Trophoblast cell (in vitro differentiated cells and primary cell): ENCODE measurements at regions not wholly inside any gene's neighbourhood (a gene's known extent, or its start where the extent isn't known, plus 50 kb on each side); places are given as distances from the start of the nearest gene placed in this dataset.
"Not testable (repeated sequence)": the region's sequence is repeated elsewhere in the genome, so short reads cannot be mapped to it uniquely, and the experiment has no call there.

Experiments
- DNase-seq, 2 donors: peaks; one replicate each; pipeline ENCODE4 v3.0.0-alpha.2; 2016
- H2AFZ ChIP-seq: 2 replicates; pipeline ENCODE4 v1.6.1; 2013; ENCODE audit warnings: low read length, moderate library complexity, mild to moderate bottlenecking; ENCODE audit not compliant: insufficient read depth, poor library complexity
- H2AK5ac ChIP-seq: 2 replicates; pipeline ENCODE4 v1.6.1; 2013; ENCODE audit warnings: mild to moderate bottlenecking, low read length
- H2BK120ac ChIP-seq: 2 replicates; pipeline ENCODE4 v1.6.1; 2013; ENCODE audit warnings: low read length, mild to moderate bottlenecking, moderate library complexity; ENCODE audit not compliant: insufficient read depth, poor library complexity
- H2BK12ac ChIP-seq: 2 replicates; pipeline ENCODE4 v1.6.1; 2013; ENCODE audit warnings: mild to moderate bottlenecking, low read length, moderate library complexity
- H2BK5ac ChIP-seq: 2 replicates; pipeline ENCODE4 v1.6.1; 2013; ENCODE audit warnings: low read length, low read depth, moderate library complexity, mild to moderate bottlenecking; ENCODE audit not compliant: poor library complexity
- H3K14ac ChIP-seq: 2 replicates; pipeline ENCODE4 v1.6.1; 2013; ENCODE audit warnings: mild to moderate bottlenecking, low read length
- H3K18ac ChIP-seq: 2 replicates; pipeline ENCODE4 v1.6.1; 2013; ENCODE audit warnings: mild to moderate bottlenecking, low read length
- H3K23ac ChIP-seq: 2 replicates; pipeline ENCODE4 v1.6.1; 2013; ENCODE audit warnings: low read length
- H3K27ac ChIP-seq: 2 replicates; pipeline ENCODE4 v1.5.1; 2013; ENCODE audit warnings: low read depth, mild to moderate bottlenecking, inconsistent platforms, low read length, moderate library complexity
- H3K27me3 ChIP-seq: 2 replicates; pipeline ENCODE4 v1.6.1; 2013; ENCODE audit warnings: inconsistent platforms, mild to moderate bottlenecking, low read length, moderate library complexity; ENCODE audit not compliant: insufficient read depth
- H3K36me3 ChIP-seq, 2 experiments: 1 replicate in 1 of 2; 2 replicates in 1 of 2; pipeline ENCODE4 v1.6.1; 2013; ENCODE audit warnings: low read length in 2 of 2, mild to moderate bottlenecking in 2 of 2, moderate library complexity in 1 of 2; ENCODE audit not compliant: insufficient read depth in 2 of 2, control insufficient read depth in 1 of 2
- H3K4ac ChIP-seq: 2 replicates; pipeline ENCODE4 v1.6.1; 2013; ENCODE audit warnings: low read depth, mild to moderate bottlenecking, low read length, moderate library complexity
- H3K4me1 ChIP-seq, 2 experiments: 1 replicate in 1 of 2; 2 replicates in 1 of 2; pipeline ENCODE4 v1.6.1; 2013; ENCODE audit warnings: low read length in 2 of 2, mild to moderate bottlenecking in 2 of 2, moderate library complexity in 1 of 2; ENCODE audit not compliant: insufficient read depth in 2 of 2, control insufficient read depth in 1 of 2
- H3K4me2 ChIP-seq: 2 replicates; pipeline ENCODE4 v1.6.1; 2013; ENCODE audit warnings: inconsistent platforms, mild to moderate bottlenecking, low read length, moderate library complexity
- H3K4me3 ChIP-seq: 2 replicates; pipeline ENCODE4 v1.5.1; 2013; ENCODE audit warnings: mild to moderate bottlenecking, low read depth, low read length, inconsistent platforms
- H3K79me1 ChIP-seq: one replicate; pipeline ENCODE4 v1.6.1; 2013; ENCODE audit warnings: low read length
- H3K79me2 ChIP-seq: 2 replicates; pipeline ENCODE4 v1.6.1; 2013; ENCODE audit warnings: low read length, mild to moderate bottlenecking; ENCODE audit not compliant: control insufficient read depth, insufficient read depth, poor library complexity
- H3K9ac ChIP-seq: 2 replicates; pipeline ENCODE4 v1.6.1; 2013; ENCODE audit warnings: mild to moderate bottlenecking, low read length
- H3K9me3 ChIP-seq: 2 replicates; pipeline ENCODE4 v1.6.1; 2013; ENCODE audit warnings: low read depth, mild to moderate bottlenecking, control low read depth, inconsistent platforms, low read length; ENCODE audit not compliant: insufficient read depth
- H4K12ac ChIP-seq: 2 replicates; pipeline ENCODE4 v1.6.1; 2013; ENCODE audit warnings: low read depth, mild to moderate bottlenecking, low read length, moderate library complexity
- H4K8ac ChIP-seq: 2 replicates; pipeline ENCODE4 v1.6.1; 2013; ENCODE audit warnings: low read depth, mild to moderate bottlenecking, low read length, moderate library complexity
- H4K91ac ChIP-seq: one replicate; pipeline ENCODE4 v1.6.1; 2013; ENCODE audit warnings: low read depth, mild to moderate bottlenecking, low read length, moderate library complexity
- WGBS: extraction: QIAGEN DNeasy Blood & Tissue Kit; methylation state at CpG from one replicate; pipeline ENCODE4 v1.1.7; 2013; ENCODE audit warnings: missing lambda C conversion rate; ENCODE audit not compliant: insufficient read length, insufficient coverage; ENCODE audit errors: extremely low coverage; 5-methylcytosine and 5-hydroxymethylcytosine counted together

- Histone ChIP-seq H3K4ac (no peak overlapping the region), H3K9me3 (no peaks in the 10 kb centered on the region), H2BK12ac (no peak overlapping the region), H3K36me3 (no peaks in the 10 kb centered on the region), H4K91ac (no peak overlapping the region), H3K23ac (no peak overlapping the region), H2BK5ac (no peak overlapping the region), H2BK120ac (no peak overlapping the region), H3K14ac (no peak overlapping the region), H3K4me3 (no peak overlapping the region), H4K12ac (no peak overlapping the region), H2AK5ac (no peak overlapping the region), H3K79me2 (no peaks in the 10 kb centered on the region), H3K4me1 (no peaks in the 10 kb centered on the region), H3K27ac (no peak overlapping the region), H3K4me2 (no peak overlapping the region), H3K27me3 (no peaks in the 10 kb centered on the region), H2AFZ (no peak overlapping the region), H3K79me1 (no peaks in the 10 kb centered on the region), H3K9ac (no peak overlapping the region), H3K18ac (no peak overlapping the region), H4K8ac (no peak overlapping the region)
- no CpG with 5 or more reads among the region's 2 CpGs for WGBS
- DNase-seq, result peak in 1 of 2 donors; percentile 36
Measured at GRCh38 chrX:142483965-142484364, 278.9 kb upstream of the MAGEC2 start.

- H3K18ac ChIP-seq, result no peak overlapping the region
- H3K79me1 ChIP-seq, result no peaks in the 10 kb centered on the region
- no CpG with 5 or more reads among the region's 3 CpGs for WGBS
- H2BK120ac ChIP-seq, result no peak overlapping the region
- no peaks in the 10 kb centered on the region for H3K36me3 ChIP-seq
- no peaks in the 10 kb centered on the region for H3K9me3 ChIP-seq
- no peak overlapping the region for H2AFZ ChIP-seq
- no peak overlapping the region for H3K4me2 ChIP-seq
- H2BK12ac ChIP-seq, result no peak overlapping the region
- H3K14ac ChIP-seq, result no peak overlapping the region
- H3K27me3 ChIP-seq, result no peaks in the 10 kb centered on the region
- H3K27ac ChIP-seq, result no peak overlapping the region
- H3K23ac ChIP-seq, result no peak overlapping the region
- H4K91ac ChIP-seq, result no peak overlapping the region
- H3K4ac ChIP-seq, result no peak overlapping the region
- H2BK5ac ChIP-seq, result no peak overlapping the region
- H3K4me3 ChIP-seq, result no peak overlapping the region
- no peak for DNase-seq
- no peak overlapping the region for H4K8ac ChIP-seq
- no peak overlapping the region for H4K12ac ChIP-seq
- H3K79me2 ChIP-seq, result no peaks in the 10 kb centered on the region
- H3K4me1 ChIP-seq, result no peaks in the 10 kb centered on the region
- H3K9ac ChIP-seq, result no peak overlapping the region
- H2AK5ac ChIP-seq, result no peak overlapping the region
Measured at GRCh38 chrX:142446349-142446748, 241.3 kb upstream of the MAGEC2 start.

GRCh38 chrX:142428916-142429315, 223.8 kb upstream of the MAGEC2 start:
- Histone ChIP-seq H3K27me3 (no peaks in the 10 kb centered on the region), H3K4ac (no peak overlapping the region), H3K23ac (no peak overlapping the region), H3K27ac (no peak overlapping the region), H2BK120ac (no peak overlapping the region), H3K9ac (no peak overlapping the region), H3K9me3 (no peaks in the 10 kb centered on the region), H2BK12ac (no peak overlapping the region), H2AK5ac (no peak overlapping the region), H4K12ac (no peak overlapping the region), H3K4me3 (no peak overlapping the region), H3K4me1 (no peaks in the 10 kb centered on the region), H4K91ac (no peak overlapping the region), H2AFZ (no peak overlapping the region), H3K14ac (no peak overlapping the region), H3K79me2 (no peaks in the 10 kb centered on the region), H3K79me1 (no peaks in the 10 kb centered on the region), H2BK5ac (no peak overlapping the region), H4K8ac (no peak overlapping the region), H3K4me2 (no peak overlapping the region), H3K18ac (no peak overlapping the region), H3K36me3 (no peaks in the 10 kb centered on the region)
- DNase-seq, result no peak
- no CpG with 5 or more reads among the region's 5 CpGs for WGBS

- not testable (repeated sequence) for H2BK12ac ChIP-seq, H3K4me3 ChIP-seq, H3K79me2 ChIP-seq, H2AFZ ChIP-seq, H3K4ac ChIP-seq, H3K4me1 ChIP-seq, H3K23ac ChIP-seq, H4K8ac ChIP-seq, H3K27ac ChIP-seq, H3K14ac ChIP-seq, H2AK5ac ChIP-seq, H3K18ac ChIP-seq, H2BK120ac ChIP-seq, H3K27me3 ChIP-seq, H4K12ac ChIP-seq, H3K9me3 ChIP-seq, H4K91ac ChIP-seq, H3K9ac ChIP-seq, DNase-seq, H3K4me2 ChIP-seq, H2BK5ac ChIP-seq, H3K36me3 ChIP-seq, H3K79me1 ChIP-seq
- no CpG with 5 or more reads among the region's 15 CpGs for WGBS
Measured at GRCh38 chrX:142390998-142391397, 185.9 kb upstream of the MAGEC2 start.
